ENCODE measurements at regions not wholly inside any gene's neighbourhood (a gene's known extent, or its start where the extent isn't known, plus 50 kb on each side); places are given as distances from the start of the nearest gene placed in this dataset.

DNA sequence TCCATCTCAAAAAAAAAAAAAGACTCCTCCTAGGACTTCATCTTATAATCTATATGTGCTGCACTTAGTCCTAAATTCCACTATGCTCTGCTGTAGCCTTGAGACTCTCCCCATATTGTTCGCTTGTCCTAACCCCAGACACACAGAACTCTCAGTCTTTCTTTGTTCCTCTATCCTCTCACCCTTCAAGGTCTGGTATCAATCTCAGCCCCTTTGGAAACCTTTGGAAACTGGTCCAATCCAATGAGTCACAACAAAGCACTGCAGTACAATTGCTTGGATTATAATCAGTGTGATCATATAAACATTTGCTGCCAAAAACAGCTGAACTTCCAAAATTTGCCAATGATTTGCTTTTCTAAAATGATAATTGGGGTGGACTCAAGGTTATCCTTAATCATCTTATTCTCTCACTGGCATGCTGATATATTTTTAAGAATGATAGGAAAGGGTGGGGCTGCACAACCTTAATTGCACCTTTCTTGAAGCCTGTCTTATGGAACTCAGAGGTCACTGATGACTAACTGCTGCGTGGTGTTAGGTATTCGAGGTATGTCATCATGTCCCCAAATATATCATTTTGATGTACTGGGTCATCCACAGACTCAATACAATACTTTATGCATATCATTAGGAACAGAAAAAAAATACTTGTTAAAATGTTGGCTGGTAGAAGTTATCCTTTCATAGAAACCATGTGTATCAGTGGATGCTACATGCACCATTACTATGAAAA lies 756.7 kb downstream of the NR2F2 start:
- DNase-seq (ENCODE audit: low read depth) = no peak
- no peak overlapping the region for H3K4me3 ChIP-seq (ENCODE audit: low read depth, low read length)

DNA sequence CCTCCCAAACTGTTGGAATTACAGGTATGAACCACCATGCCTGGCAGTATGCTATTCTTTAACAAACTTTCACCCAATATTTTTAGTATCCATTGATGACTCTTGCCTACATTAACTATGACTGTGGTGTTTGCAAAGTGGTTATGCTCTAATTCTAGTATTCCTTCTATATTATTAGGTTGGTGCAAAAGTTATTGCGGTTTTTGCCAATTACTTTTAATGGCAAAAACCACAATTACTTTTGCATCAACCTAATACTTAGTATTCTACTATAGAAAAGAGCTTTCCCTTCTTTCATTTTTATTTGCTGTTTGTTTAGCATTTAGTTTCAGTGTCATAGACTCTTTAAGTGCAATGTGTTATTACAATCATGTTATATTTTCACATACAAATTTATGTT lies 760.6 kb downstream of the NR2F2 start:
- no peak overlapping the region for H3K4me3 ChIP-seq (ENCODE audit: low read depth, low read length)
- no peak for DNase-seq (ENCODE audit: low read depth)

DNA sequence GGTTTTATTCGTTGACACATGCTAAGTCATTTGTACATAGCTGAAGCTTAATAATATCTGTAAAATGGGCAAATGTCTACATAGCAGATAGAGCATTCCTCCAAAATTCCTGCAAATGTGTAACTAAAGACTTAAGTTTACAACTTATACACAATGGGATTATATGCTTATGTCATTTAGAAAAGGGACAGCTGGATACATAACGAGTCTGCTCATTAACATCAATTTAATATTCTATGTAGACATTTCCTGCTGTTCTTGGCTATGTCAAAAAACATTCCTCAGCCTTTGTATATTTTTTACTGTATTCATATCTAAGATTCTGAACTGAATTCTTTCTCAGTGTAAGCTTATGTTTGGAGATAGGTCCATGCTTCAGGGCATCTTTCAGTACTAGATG lies 762.2 kb downstream of the NR2F2 start:
- no peak for DNase-seq (ENCODE audit: low read depth)

DNA sequence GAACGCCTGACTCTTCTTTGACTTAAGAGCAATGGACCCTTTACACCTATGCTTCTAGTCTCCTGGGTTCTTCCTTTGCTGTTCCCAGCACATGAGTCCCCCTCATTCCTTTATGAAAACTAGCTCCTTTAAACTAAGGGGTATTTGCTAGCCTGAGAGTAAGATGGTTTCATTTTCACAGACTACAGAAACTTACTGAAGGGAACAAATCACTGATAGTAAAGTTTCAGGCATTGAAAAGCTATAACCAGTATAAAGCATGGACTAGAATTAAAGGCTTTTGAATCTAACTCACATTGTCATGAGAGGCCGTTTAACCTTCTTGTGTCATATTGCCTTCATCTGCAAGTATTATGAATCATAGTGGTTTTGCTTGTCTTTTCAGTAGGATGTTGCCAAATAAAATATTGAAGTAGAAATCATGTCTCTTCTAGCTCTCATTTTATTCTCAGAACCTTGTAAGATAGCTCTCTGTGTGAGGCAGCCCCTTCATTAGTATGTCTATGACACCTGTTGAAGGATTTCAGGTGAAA lies 765.9 kb downstream of the NR2F2 start:
- DNase-seq (ENCODE audit: low read depth) = no peak
- no peak overlapping the region for H3K4me3 ChIP-seq (ENCODE audit: low read depth, low read length)

More for the DNA sequence above, 762.2 kb downstream of the NR2F2 start:
- H3K4me3 ChIP-seq (ENCODE audit: low read depth, low read length) = no peak overlapping the region

DNA sequence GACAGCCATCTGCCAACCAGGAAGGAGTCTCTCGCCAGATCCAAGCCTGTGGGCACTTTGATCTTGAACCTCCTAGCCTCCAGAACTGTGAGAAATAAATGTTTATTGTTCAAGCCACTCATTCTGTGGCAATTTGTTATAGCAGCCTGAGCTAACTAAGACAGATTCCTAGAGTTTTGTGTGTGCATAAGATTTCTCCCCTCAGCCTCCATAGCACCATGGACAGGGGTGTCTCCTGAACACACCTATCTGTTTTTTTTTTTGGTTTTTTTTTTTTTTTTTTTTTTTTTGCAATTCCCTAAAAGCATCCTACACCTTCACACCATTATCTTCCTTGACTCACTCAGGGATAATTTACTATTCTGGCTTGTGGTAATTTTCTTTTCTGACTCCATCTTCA lies 768.5 kb downstream of the NR2F2 start:
- H3K4me3 ChIP-seq (ENCODE audit: low read depth, low read length) = no peak overlapping the region
- DNase-seq (ENCODE audit: low read depth) = no peak

DNA sequence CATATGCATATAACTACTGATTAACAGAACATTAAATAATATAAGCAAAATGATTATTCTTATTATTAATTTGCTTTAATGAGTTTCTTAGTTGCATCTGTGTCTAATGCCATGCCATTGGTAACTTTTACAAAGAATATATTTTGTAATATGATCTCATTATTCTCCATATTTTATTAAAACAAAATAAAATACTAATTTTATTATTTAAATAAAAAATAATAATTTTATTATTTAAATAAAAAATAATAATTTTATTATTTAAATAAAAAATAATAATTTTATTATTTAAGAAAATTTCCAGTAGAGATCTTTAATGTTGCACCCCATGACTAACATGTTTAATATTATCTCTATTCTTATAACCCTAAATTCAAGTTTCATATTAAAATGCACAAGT lies 771.1 kb downstream of the NR2F2 start:
- DNase-seq (ENCODE audit: low read depth) = no peak
- no peak overlapping the region for H3K4me3 ChIP-seq (ENCODE audit: low read depth, low read length)

DNA sequence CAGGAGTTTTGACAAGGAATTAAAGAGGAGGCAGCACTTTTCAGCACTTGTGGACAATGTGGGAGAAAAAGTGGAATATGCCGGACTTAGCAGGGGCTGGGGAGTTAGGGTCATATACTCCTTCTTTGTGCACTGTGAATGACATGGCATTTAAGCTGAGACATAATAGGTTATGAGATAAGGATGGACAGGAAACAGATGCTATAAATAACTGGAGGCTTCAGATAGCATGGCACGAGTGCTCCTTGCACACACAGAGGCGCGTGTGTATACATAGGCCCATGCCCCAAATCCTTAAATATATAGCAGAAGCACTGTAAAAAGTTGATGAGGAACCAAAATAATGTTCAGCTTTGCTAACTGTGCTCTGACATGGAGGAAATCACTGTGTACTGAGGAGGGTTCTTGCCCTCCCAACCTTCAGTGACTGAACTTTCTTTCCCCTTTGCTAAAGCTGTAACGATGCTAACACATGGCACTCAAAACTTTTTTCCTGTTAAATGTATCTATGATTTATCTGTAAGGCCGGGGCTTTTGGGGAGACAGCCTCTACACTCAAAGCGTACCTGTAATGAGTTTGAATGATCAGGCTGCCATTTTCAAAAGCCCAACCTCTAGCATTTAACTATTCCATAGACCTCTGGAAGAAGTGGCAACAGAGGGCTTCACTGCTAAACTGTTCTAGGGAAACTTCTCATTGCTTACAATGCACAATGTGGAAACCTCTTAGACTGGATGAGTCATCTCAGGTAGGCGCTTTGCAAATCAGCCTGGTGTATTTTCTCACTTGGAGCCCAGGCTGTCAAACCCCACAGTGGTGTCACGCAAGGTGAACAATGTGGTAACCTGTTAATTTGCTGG lies 784.6 kb downstream of the NR2F2 start:
- DNase-seq (ENCODE audit: low read depth) = no peak

DNA sequence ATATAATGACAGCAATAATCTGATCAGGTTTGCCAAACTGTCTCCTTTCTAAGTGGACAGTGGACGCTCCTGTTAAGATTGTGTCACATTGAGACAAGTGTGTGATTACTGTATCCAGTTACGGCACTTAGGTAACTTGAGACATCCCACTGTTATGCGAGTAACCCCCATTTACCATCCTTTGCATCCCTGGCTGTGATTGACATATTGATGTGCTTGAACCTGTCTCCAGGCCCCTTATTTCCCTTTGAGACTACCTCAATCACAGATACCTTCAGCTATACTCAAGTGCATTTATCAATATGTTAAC lies 785.2 kb downstream of the NR2F2 start:
- no peak for DNase-seq (ENCODE audit: low read depth)
- H3K4me3 ChIP-seq (ENCODE audit: low read depth, low read length) = no peak overlapping the region

More for the DNA sequence above, 784.6 kb downstream of the NR2F2 start:
- H3K4me3 ChIP-seq (ENCODE audit: low read depth, low read length) = no peak overlapping the region

DNA sequence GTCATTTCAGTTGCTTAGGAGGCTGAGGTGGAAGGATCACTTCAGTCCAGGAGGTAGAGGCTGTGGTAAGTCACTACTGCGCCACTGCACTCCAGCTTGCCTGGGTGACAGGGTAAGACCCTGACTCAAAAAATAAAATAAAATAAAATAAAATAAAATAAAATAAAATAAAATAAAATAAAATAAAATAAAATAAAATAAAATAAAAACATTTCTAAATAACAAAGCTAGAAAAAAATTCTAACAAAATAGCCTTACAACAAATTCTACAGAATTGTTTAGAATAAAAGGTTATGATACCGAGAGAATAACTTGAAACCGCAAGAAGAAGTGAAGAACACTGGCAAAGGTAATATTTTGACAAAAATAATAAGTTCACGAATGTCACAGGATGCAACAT lies 794.3 kb downstream of the NR2F2 start:
- H3K4me3 ChIP-seq (ENCODE audit: low read depth, low read length) = no peak overlapping the region
- no peak for DNase-seq (ENCODE audit: low read depth)

DNA sequence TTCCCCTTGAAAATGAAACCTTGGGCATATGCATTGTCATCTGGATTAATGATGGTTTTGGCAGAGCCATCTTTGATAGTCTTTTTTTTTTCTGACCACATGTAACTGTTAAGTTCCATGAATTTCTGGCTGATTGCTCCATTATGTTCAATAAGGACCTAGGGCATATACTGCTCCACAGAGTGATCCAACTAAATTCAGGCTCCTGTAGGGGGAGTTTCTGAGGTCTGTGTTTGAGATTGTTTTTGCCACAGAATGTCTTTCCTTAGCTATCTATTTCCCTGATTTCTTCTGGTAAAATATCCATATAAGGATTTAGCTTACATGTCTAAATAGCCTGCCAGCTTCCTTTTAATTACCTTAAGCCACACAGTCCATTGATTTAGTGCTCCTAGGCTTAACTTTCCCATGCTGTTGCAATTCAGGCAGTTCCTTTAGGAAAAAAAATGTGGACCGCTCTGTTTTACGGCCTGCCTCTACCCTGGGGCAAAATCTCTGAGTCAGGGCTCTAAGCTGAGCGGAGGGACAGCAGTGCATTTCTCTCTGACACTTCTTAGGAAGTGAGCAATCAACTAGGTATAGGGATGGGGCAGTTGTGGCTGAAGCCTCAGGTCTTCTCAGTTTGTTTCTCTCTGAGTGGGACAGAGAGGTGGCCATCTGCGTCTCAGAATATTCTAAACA lies 796.2 kb downstream of the NR2F2 start:
- no peak overlapping the region for H3K4me3 ChIP-seq (ENCODE audit: low read depth, low read length)
- DNase-seq (ENCODE audit: low read depth) = no peak

DNA sequence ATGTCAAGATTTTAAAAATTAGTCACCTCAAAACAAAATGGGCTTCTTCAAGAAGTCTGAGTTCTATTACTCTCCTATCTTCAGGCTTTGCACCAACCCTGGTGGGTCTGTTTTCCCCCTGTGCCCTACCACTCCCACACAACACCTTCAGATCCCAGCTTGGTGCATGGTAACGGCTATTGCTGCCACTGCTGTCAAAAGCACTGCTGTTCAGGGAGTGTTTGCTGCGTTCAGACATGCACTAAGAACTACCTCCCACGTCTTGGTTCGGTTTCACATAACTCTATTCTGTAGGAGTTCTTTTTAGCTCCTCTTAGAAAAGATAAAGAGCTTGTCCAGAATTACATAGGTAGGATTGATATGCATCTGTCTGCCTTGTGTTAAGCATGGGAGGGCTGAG lies 799.2 kb downstream of the NR2F2 start:
- no peak for DNase-seq (ENCODE audit: low read depth)
- no peak overlapping the region for H3K4me3 ChIP-seq (ENCODE audit: low read depth, low read length)

DNA sequence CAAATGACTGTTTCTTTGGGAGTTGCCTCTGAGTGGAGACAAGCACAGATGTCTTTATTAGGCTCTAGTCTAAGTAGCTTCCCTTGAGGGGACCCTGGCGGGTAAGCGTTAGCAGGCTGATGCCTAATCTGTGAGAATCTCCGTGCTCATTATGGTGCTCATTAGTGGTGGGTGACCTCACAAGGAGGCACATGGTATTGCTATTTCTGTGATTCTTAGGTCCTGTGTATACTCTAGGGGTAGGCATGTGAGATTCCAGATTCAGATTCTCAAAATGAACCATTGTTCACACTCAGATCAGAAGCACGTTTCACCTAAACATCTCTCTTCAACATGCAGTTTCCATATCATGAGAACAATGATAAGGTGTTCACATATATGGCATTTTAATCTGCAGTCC lies 809.7 kb downstream of the NR2F2 start:
- H3K4me3 ChIP-seq (ENCODE audit: low read depth, low read length) = no peak overlapping the region
- DNase-seq (ENCODE audit: low read depth) = no peak

DNA sequence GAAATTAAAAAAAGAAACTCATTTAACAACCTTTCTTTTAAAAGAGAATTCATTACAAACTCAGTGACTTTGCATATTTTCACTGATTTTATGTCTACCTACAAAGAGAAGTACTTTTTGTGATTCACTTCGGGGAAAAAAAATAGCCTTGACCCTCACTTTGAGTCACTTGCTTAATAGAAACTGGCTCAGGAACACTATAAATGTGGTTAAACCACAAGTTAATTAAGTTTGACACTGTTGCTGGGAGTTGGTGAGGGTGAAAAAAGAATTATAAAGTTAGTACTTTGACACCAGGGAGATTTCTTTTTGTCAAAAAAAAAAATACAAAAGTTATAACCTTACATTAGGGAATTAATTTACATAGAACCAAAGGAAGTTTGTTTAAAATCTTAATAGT lies 810.9 kb downstream of the NR2F2 start:
- no peak overlapping the region for H3K4me3 ChIP-seq (ENCODE audit: low read depth, low read length)
- DNase-seq (ENCODE audit: low read depth) = no peak

DNA sequence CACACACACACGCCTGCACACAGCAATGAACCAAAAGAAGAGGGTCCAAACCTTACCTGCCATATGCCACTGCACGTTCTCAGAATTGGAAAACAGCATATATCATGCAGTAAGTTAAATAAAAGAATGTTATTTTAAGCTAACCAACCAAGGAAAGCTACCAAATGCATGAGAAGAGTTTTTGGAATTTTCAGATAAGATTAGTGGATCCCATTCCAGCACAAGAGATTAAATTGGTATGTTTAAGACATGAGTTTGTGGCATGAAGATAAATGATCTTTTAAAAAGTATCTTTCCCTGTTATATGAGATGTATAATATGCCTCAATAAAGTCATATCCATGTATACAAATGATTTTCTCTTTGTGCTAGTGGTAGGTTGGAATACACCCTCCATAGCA lies 811.4 kb downstream of the NR2F2 start:
- DNase-seq (ENCODE audit: low read depth) = no peak
- H3K4me3 ChIP-seq (ENCODE audit: low read depth, low read length) = no peak overlapping the region

DNA sequence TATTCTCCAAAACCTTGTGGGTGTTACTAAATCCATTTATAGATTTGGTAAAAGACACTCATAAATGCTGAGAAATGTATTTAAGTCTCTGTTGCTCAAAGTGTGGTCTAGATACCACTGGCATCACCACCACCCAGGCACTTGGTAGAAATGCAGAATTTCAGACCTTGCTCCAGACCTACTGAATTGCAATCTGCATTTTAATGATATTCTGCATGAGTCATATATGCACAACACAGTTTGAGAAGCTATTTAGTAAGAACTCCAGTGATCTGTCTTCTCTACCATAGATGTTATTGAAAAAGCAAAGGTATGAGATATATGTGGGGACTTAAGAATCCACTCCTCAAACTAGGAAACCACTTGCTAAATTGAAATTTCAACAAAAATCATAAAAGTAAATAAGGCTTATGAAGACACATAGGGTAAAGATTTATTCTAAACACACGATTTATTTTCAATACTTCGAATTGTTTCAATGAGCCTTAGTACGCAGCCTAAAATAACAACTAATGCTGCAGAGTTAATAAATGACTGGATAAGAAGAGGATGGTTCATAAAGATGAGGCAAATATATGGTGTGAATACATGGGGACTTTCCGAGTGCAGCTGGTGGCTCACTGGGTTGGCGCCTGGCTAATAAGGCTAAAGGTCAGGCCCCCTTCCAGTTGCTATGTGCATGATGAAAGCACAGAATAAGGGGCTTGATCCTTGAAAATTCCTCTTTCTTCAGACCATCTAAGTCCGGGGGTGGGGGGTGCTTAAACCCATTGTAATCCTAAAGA lies 813.3 kb downstream of the NR2F2 start:
- H3K4me3 ChIP-seq (ENCODE audit: low read depth, low read length) = no peak overlapping the region
- DNase-seq (ENCODE audit: low read depth) = no peak

DNA sequence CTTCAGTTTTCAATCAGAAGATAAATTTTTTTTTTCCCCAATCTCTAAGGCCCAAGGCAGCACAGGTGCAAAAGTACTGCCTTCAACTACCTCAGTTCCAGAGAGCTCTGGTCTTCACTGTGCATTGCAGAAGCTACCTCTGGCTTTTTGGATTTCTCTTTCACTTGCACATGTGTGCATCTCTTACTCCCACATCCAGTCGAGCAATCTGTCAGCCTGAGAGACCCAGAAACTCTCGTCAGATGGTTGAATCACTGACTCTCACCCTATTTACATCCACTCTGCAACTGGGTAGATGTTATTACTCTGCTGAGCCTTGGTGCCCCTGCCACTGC lies 813.8 kb downstream of the NR2F2 start:
- DNase-seq (ENCODE audit: low read depth) = no peak
- no peak overlapping the region for H3K4me3 ChIP-seq (ENCODE audit: low read depth, low read length)

DNA sequence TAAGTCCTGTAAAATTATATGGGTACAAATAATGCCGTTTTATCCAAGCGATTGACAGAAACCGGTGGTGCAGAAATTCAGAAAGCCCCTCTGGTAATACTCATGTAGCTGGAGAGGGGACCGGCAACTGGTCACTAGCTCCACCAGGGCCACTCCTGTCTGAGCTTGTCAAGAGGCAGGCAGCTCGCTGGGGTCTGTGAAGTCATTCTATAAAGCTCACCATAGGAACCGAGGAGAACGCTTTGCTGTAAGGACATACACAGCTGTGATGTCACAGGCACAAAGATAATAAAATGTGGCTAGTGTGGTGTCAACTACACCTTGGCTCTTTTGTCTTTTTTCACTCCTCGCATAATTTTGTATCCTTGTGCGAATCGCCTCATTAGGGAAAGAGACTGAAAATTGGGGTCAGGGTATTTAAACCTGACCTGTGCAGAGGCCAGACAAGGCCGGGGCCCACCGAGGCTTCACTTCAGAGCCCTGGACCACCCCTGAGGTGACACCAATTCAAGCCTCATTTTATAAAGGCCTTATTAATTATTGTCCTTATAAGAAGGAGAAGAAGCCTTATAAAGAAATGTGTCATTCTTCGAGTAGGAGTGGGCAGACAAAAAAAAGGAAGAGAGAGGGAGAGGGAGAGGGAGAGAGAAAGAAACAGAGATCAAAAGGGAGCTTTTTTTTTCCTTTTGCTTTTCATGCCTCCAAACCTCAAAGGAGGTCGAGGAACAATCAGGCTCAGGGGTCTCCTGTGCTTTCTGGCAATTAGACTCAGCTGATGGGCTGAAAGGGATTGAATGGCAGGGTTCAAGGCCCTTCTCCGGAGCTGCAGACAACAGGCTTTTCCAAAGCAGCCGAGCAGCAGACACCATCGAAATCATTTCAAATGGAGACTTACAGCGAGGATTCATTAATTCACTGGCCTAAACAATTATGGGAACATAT lies 813.3 kb upstream of the ARRDC4 start:
- H3K4me3 ChIP-seq (ENCODE audit: low read depth, low read length) = no peak overlapping the region
- no peak for DNase-seq (ENCODE audit: low read depth)

DNA sequence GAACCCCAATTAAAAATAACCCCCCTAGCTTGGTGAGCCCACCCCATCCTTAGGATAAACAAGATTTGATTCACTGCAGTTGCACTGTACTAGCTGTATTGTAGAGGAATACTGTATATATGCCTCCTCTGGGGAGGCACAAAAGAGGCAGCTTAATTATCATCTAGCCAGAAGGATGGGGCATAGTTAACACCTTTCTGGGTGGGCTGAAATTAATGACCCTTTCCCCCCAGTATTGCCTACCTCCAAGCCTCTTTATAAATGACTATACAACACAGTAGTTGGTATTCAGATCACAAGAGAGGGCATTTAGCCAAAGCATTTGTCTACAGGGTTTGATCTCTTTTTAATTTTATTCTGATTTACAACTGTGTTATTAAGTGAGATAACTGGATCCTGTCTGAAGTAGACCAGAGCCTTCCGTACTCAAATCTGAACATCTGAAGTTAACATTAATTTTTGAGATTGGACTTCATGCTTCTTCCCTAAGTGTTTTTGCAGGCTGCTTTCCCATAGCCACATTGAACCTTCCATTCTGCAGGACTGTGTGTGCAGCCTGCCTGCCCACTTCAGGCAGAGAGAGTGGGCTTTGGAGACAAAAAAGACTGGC lies 807.0 kb upstream of the ARRDC4 start:
- H3K4me3 ChIP-seq (ENCODE audit: low read depth, low read length) = no peak overlapping the region
- no peak for DNase-seq (ENCODE audit: low read depth)

Data from skeletal muscle cell (primary cell).